ENCODE measurements at regions not wholly inside any gene's neighbourhood (a gene's known extent, or its start where the extent isn't known, plus 50 kb on each side); places are given as distances from the start of the nearest gene placed in this dataset.

GRCh38 chr18:68121308-68121707 lies 593.6 kb downstream of the TMX3 start:
- H3K79me2 ChIP-seq (ENCODE audit: insufficient read depth): no peaks in the 10 kb centered on the region
- H3K27ac ChIP-seq: no peak overlapping the region
- H3K9me2 ChIP-seq (ENCODE audit: insufficient read depth): no peaks in the 10 kb centered on the region
- no peaks in the 10 kb centered on the region for H3K9me3 ChIP-seq (ENCODE audit: low read depth)
- in situ Hi-C loops (cut with MboI): no loop called here
- no peak for TF ChIP-seq EZH2phosphoT487 (IDR thresholded peaks at IDR 0.05; ENCODE audit: insufficient read depth, low read depth)
- no peak for TF ChIP-seq EZH2 (IDR thresholded peaks at IDR 0.05; ENCODE audit: insufficient read depth, poor library complexity, severe bottlenecking)
- H3K9ac ChIP-seq: no peak overlapping the region
- H2AFZ ChIP-seq: no peak overlapping the region
- 75 to 77% methylated on average over 5 of the region's 5 CpGs for WGBS, 2 experiments (ENCODE audit: low coverage in 1 of 2, low lambda C conversion rate in 2 of 2, missing lambda C conversion rate in 2 of 2)
- H3F3A ChIP-seq (ENCODE audit: insufficient read depth): no peaks in the 10 kb centered on the region
- no peaks in the 10 kb centered on the region for H4K20me1 ChIP-seq (ENCODE audit: insufficient read depth)
- no peaks in the 10 kb centered on the region for H3K27me3 ChIP-seq (replicated peaks; ENCODE audit: insufficient read depth)
- no peaks in the 10 kb centered on the region for H3K36me3 ChIP-seq (ENCODE audit: low read depth)
- H3K4me2 ChIP-seq (ENCODE audit: unreplicated experiment): no peak overlapping the region
- DNase-seq: no peak
- no peak overlapping the region for H3K4me3 ChIP-seq
- H3K4me1 ChIP-seq (ENCODE audit: insufficient read depth): peaks cover 12% of the 10 kb centered on the region; the same call in 1 of the 2 replicates

GRCh38 chr18:68114989-68115388 lies 598.5 kb upstream of the DSEL start:
- Histone ChIP-seq H2AFZ (no peak overlapping the region), H3K4me1 (ENCODE audit: insufficient read depth) (no peaks in the 10 kb centered on the region), H4K20me1 (ENCODE audit: insufficient read depth) (no peaks in the 10 kb centered on the region), H3K9me3 (ENCODE audit: low read depth) (no peaks in the 10 kb centered on the region), H3K79me2 (ENCODE audit: insufficient read depth) (no peaks in the 10 kb centered on the region), H3K4me3 (no peak overlapping the region), H3K36me3 (ENCODE audit: low read depth) (no peaks in the 10 kb centered on the region), H3K9ac (no peak overlapping the region), H3K27ac (no peak overlapping the region), H3K4me2 (ENCODE audit: unreplicated experiment) (no peak overlapping the region), H3K9me2 (ENCODE audit: insufficient read depth) (no peaks in the 10 kb centered on the region), H3K27me3 (replicated peaks; ENCODE audit: insufficient read depth) (no peaks in the 10 kb centered on the region), H3F3A (ENCODE audit: insufficient read depth) (no peaks in the 10 kb centered on the region)
- WGBS, 2 experiments (ENCODE audit: low coverage in 1 of 2, low lambda C conversion rate in 2 of 2, missing lambda C conversion rate in 2 of 2): 95% methylated on average over 2 of the region's 2 CpGs
- in situ Hi-C loops (cut with MboI): no loop called here
- no peak for TF ChIP-seq EZH2 (IDR thresholded peaks at IDR 0.05; ENCODE audit: insufficient read depth, poor library complexity, severe bottlenecking)
- TF ChIP-seq EZH2phosphoT487 (IDR thresholded peaks at IDR 0.05; ENCODE audit: insufficient read depth, low read depth): no peak
- no peak for DNase-seq

- Histone ChIP-seq H2AFZ (no peak overlapping the region), H3K27me3 (replicated peaks; ENCODE audit: insufficient read depth) (no peaks in the 10 kb centered on the region), H3K27ac (no peak overlapping the region), H3F3A (ENCODE audit: insufficient read depth) (no peaks in the 10 kb centered on the region), H3K36me3 (ENCODE audit: low read depth) (no peaks in the 10 kb centered on the region), H3K9me3 (ENCODE audit: low read depth) (no peaks in the 10 kb centered on the region), H4K20me1 (ENCODE audit: insufficient read depth) (no peaks in the 10 kb centered on the region), H3K4me2 (ENCODE audit: unreplicated experiment) (no peak overlapping the region), H3K9ac (no peak overlapping the region), H3K79me2 (ENCODE audit: insufficient read depth) (no peaks in the 10 kb centered on the region), H3K4me3 (no peak overlapping the region), H3K9me2 (ENCODE audit: insufficient read depth) (peaks cover 3% of the 10 kb centered on the region; the same call in 1 of the 2 replicates), H3K4me1 (ENCODE audit: insufficient read depth) (no peaks in the 10 kb centered on the region)
- in situ Hi-C loops (cut with MboI): no loop called here
- DNase-seq: no peak
- 93 to 97% methylated on average over 4 of the region's 4 CpGs for WGBS, 2 experiments (ENCODE audit: low coverage in 1 of 2, low lambda C conversion rate in 2 of 2, missing lambda C conversion rate in 2 of 2)
- no peak for TF ChIP-seq EZH2phosphoT487 (IDR thresholded peaks at IDR 0.05; ENCODE audit: insufficient read depth, low read depth)
- no peak for TF ChIP-seq EZH2 (IDR thresholded peaks at IDR 0.05; ENCODE audit: insufficient read depth, poor library complexity, severe bottlenecking)
Observed at GRCh38 chr18:68104036-68104435, 587.5 kb upstream of the DSEL start.

- H2AFZ ChIP-seq: no peak overlapping the region
- no peaks in the 10 kb centered on the region for H3K27me3 ChIP-seq (replicated peaks; ENCODE audit: insufficient read depth)
- H3K9me3 ChIP-seq (ENCODE audit: low read depth): no peaks in the 10 kb centered on the region
- H3K4me3 ChIP-seq: no peak overlapping the region
- no peak overlapping the region for H3K27ac ChIP-seq
- H3K36me3 ChIP-seq (ENCODE audit: low read depth): no peaks in the 10 kb centered on the region
- no peaks in the 10 kb centered on the region for H3K79me2 ChIP-seq (ENCODE audit: insufficient read depth)
- TF ChIP-seq EZH2phosphoT487 (IDR thresholded peaks at IDR 0.05; ENCODE audit: insufficient read depth, low read depth): no peak
- no peak for TF ChIP-seq EZH2 (IDR thresholded peaks at IDR 0.05; ENCODE audit: insufficient read depth, poor library complexity, severe bottlenecking)
- WGBS, 2 experiments (ENCODE audit: low coverage in 1 of 2, low lambda C conversion rate in 2 of 2, missing lambda C conversion rate in 2 of 2): 80 to 83% methylated on average over 2 of the region's 2 CpGs
- no peak overlapping the region for H3K4me2 ChIP-seq (ENCODE audit: unreplicated experiment)
- H4K20me1 ChIP-seq (ENCODE audit: insufficient read depth): no peaks in the 10 kb centered on the region
- in situ Hi-C loops (cut with MboI): no loop called here
- H3K9ac ChIP-seq: no peak overlapping the region
- DNase-seq: no peak
- H3K4me1 ChIP-seq (ENCODE audit: insufficient read depth): no peaks in the 10 kb centered on the region
- H3F3A ChIP-seq (ENCODE audit: insufficient read depth): no peaks in the 10 kb centered on the region
- H3K9me2 ChIP-seq (ENCODE audit: insufficient read depth): peaks cover 3% of the 10 kb centered on the region; the same call in 1 of the 2 replicates
Observed at GRCh38 chr18:68103561-68103960, 587.0 kb upstream of the DSEL start.

GRCh38 chr18:68102117-68102516 lies 585.6 kb upstream of the DSEL start:
- Histone ChIP-seq H3K4me2 (ENCODE audit: unreplicated experiment) (no peak overlapping the region), H3K27ac (no peak overlapping the region), H3K79me2 (ENCODE audit: insufficient read depth) (no peaks in the 10 kb centered on the region), H3K9me3 (ENCODE audit: low read depth) (no peaks in the 10 kb centered on the region), H3K27me3 (replicated peaks; ENCODE audit: insufficient read depth) (no peaks in the 10 kb centered on the region), H4K20me1 (ENCODE audit: insufficient read depth) (no peaks in the 10 kb centered on the region), H3K9me2 (ENCODE audit: insufficient read depth) (no peaks in the 10 kb centered on the region), H3K4me3 (no peak overlapping the region), H3K36me3 (ENCODE audit: low read depth) (no peaks in the 10 kb centered on the region), H3K4me1 (ENCODE audit: insufficient read depth) (no peaks in the 10 kb centered on the region), H3K9ac (no peak overlapping the region), H3F3A (ENCODE audit: insufficient read depth) (no peaks in the 10 kb centered on the region), H2AFZ (no peak overlapping the region)
- in situ Hi-C loops (cut with MboI): no loop called here
- TF ChIP-seq EZH2 (IDR thresholded peaks at IDR 0.05; ENCODE audit: insufficient read depth, poor library complexity, severe bottlenecking): no peak
- TF ChIP-seq EZH2phosphoT487 (IDR thresholded peaks at IDR 0.05; ENCODE audit: insufficient read depth, low read depth): no peak
- DNase-seq: no peak
- 78 to 83% methylated on average over 4 of the region's 4 CpGs for WGBS, 2 experiments (ENCODE audit: low coverage in 1 of 2, low lambda C conversion rate in 2 of 2, missing lambda C conversion rate in 2 of 2)

Data from GM23248 (cell line).